Stomach (tissue), 8 donors: ENCODE measurements at regions not wholly inside any gene's neighbourhood (a gene's known extent, or its start where the extent isn't known, plus 50 kb on each side); places are given as distances from the start of the nearest gene placed in this dataset.
"Not testable (repeated sequence)": the region's sequence is repeated elsewhere in the genome, so short reads cannot be mapped to it uniquely, and the experiment has no call there.

ENCODE experiments used
- DNase-seq, 2 donors: peaks; one replicate each; pipeline versions ENCODE4 v3.0.0 to v3.0.0-alpha.2; 2013 to 2019
- H3K27ac ChIP-seq, 5 donors: fragments of 200-600 bp in 4 of 5; sonication (generic) in 4 of 5; one replicate each; pipeline ENCODE4 v1.5.1; 2013 to 2019; ENCODE audit warnings: mild to moderate bottlenecking in 1 of 5, moderate library complexity in 1 of 5
- H3K27me3 ChIP-seq, 3 donors: fragments of 200-600 bp; sonication (generic); one replicate each; pipeline ENCODE4 v1.5.1; 2017 to 2019; ENCODE audit warnings: mixed run types in 1 of 3
- H3K36me3 ChIP-seq, 4 donors: fragments of 200-600 bp; sonication (generic); 1 replicate in 3 of 4; 2 replicates in 1 of 4; pipeline ENCODE4 v1.5.1; 2016 to 2019
- H3K4me1 ChIP-seq, 4 donors: fragments of 200-600 bp; sonication (generic); one replicate each; pipeline ENCODE4 v1.5.1; 2016 to 2019
- H3K4me3 ChIP-seq, 4 donors: fragments of 200-600 bp; sonication (generic) in 3 of 4; one replicate each; pipeline ENCODE4 v1.5.1; 2016 to 2019; ENCODE audit warnings: mild to moderate bottlenecking in 1 of 4
- H3K9me3 ChIP-seq, 4 donors: fragments of 200-600 bp; sonication (generic); one replicate each; pipeline ENCODE4 v1.5.1; 2016 to 2019
- EP300 ChIP-seq: sonication (generic); formaldehyde crosslinking; IDR thresholded peaks from one replicate; pipeline ENCODE4 v1.6.1; 2017; ENCODE audit warnings: antibody characterized with exemption
- POLR2A ChIP-seq, 4 donors: fragments of 450-650 bp; IDR thresholded peaks; one replicate each; pipeline ENCODE4 v1.6.1; 2016; ENCODE audit warnings: antibody characterized with exemption in 4 of 4, control low read depth in 2 of 4, mild to moderate bottlenecking in 1 of 4, moderate library complexity in 1 of 4
- POLR2AphosphoS5 ChIP-seq, 3 donors: sonication (generic); formaldehyde crosslinking; IDR thresholded peaks; one replicate each; pipeline ENCODE4 v1.6.1; 2016; ENCODE audit warnings: antibody characterized with exemption in 3 of 3
- WGBS, 5 donors: extraction: QIAGEN DNeasy Blood & Tissue Kit in 3 of 5; methylation state at CpG; one replicate each; pipeline versions ENCODE4 v1.1.5 to v1.1.7; 2013 to 2018; 5-methylcytosine and 5-hydroxymethylcytosine counted together
- intact Hi-C: fragments of 100-400 bp; cut with DNase I; formaldehyde crosslinking; loops from one replicate; pipeline ENCODE4 v1.15.1; 2023; ENCODE audit warnings: low total_unique reads
- TF ChIP-seq, protein P1 (sequence below), 7 experiments: fragments of 450-650 bp in 4 of 7; fragments of 200-600 bp in 3 of 7; sonication (generic) in 3 of 7; IDR thresholded peaks; one replicate each; pipeline ENCODE4 v1.5.1; 2016 to 2019; ENCODE audit warnings: antibody characterized with exemption in 7 of 7, control low read depth in 2 of 7, mild to moderate bottlenecking in 1 of 7
- donor health status: healthy with polysubstance abuse.
- donor health status: Bipolar disorder and iron deficiency.
- donor health status: healthy.

DNA sequence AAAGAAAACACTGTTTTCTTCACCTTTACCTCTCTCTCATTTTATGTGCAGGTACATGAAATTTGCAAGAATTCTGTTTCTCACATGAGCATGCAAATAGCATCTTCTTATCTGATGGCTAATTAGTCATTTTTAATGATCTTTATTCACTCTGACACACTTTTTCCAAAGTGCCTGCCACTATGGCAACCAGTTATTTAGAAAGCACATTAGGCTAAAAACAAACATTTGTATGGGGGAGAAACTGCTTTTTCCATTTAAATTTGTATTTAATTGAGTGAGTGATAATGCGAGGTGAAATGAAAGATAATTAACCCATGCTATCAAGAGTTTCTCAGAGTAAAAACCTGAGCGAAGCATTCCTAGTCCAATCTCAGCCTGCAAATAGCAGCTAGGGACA is 365.0 kb downstream of the MAT2B start:
- Histone ChIP-seq H3K9me3 (no peaks in the 10 kb centered on the region), H3K36me3 (no peaks in the 10 kb centered on the region), H3K4me1 (no peaks in the 10 kb centered on the region), H3K27me3 (no peaks in the 10 kb centered on the region), H3K4me3 (no peak overlapping the region), H3K27ac (no peak overlapping the region)
- intact Hi-C loops, result no loop called here
- DNase-seq, result peak in 1 of 2 donors; percentile 23
- 30 to 54% (median 32%) methylated on average over 2 of the region's 2 CpGs for WGBS, 5 donors
- TF ChIP-seq POLR2A (IDR thresholded peaks at IDR 0.05) (no peak), POLR2AphosphoS5 (IDR thresholded peaks at IDR 0.05) (no peak), EP300 (no peak)
- TF ChIP-seq, protein P1, sequence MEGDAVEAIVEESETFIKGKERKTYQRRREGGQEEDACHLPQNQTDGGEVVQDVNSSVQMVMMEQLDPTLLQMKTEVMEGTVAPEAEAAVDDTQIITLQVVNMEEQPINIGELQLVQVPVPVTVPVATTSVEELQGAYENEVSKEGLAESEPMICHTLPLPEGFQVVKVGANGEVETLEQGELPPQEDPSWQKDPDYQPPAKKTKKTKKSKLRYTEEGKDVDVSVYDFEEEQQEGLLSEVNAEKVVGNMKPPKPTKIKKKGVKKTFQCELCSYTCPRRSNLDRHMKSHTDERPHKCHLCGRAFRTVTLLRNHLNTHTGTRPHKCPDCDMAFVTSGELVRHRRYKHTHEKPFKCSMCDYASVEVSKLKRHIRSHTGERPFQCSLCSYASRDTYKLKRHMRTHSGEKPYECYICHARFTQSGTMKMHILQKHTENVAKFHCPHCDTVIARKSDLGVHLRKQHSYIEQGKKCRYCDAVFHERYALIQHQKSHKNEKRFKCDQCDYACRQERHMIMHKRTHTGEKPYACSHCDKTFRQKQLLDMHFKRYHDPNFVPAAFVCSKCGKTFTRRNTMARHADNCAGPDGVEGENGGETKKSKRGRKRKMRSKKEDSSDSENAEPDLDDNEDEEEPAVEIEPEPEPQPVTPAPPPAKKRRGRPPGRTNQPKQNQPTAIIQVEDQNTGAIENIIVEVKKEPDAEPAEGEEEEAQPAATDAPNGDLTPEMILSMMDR (IDR thresholded peaks at IDR 0.05), result no peak

DNA sequence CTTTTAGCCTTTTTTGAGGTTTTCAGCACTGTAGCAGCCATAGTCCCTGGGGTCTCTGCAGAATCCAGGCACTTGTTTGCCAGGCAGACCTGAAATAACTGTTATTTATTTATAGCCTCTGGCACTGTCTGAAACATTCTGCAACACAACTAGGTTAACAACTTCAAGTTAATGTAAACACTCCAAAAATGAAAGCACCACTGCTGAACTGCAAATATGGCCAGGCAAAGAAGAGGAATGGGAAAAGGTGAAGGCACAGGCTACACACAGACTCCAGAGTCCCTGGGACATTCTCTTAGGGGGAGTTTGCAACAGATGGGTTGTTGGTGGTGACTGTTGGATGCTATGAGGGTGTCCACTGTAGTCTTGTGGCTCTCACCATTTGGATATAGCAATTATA is 369.0 kb downstream of the MAT2B start:
- TF ChIP-seq, protein P1 (IDR thresholded peaks at IDR 0.05), result no peak
- no peak for TF ChIP-seq POLR2A (IDR thresholded peaks at IDR 0.05)
- no peak for TF ChIP-seq EP300
- no peak for TF ChIP-seq POLR2AphosphoS5 (IDR thresholded peaks at IDR 0.05)
- no peaks in the 10 kb centered on the region for H3K27me3 ChIP-seq
- H3K4me1 ChIP-seq, result no peaks in the 10 kb centered on the region
- no peak overlapping the region for H3K4me3 ChIP-seq
- no peaks in the 10 kb centered on the region for H3K36me3 ChIP-seq
- no peak overlapping the region for H3K27ac ChIP-seq
- intact Hi-C loops, result no loop called here
- no peaks in the 10 kb centered on the region for H3K9me3 ChIP-seq
- no peak for DNase-seq

DNA sequence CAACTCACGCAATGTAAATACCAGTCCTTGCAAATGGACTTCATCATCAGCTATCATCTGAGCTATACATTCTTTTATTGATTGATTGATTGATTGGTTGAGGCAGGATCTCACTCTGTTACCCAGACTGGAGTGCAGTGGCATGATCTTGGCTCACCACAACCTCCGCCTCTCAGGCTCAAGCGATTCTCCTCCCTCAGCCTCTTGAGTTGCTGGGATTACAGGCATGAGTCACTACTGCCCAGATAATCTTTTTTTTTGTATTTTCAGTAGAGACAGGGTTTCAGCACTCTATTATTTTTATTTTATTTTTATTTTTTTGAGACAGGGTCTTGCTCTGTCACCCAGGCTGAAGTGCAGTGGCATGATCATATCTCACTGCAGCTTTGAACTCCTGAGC is 369.5 kb downstream of the MAT2B start:
- H3K27me3 ChIP-seq, H3K4me3 ChIP-seq, DNase-seq, intact Hi-C loops, H3K36me3 ChIP-seq, H3K9me3 ChIP-seq, H3K4me1 ChIP-seq, H3K27ac ChIP-seq: not testable (repeated sequence)
- WGBS, 5 donors, result 89 to 93% (median 91%) methylated on average over 3 of the region's 3 CpGs

DNA sequence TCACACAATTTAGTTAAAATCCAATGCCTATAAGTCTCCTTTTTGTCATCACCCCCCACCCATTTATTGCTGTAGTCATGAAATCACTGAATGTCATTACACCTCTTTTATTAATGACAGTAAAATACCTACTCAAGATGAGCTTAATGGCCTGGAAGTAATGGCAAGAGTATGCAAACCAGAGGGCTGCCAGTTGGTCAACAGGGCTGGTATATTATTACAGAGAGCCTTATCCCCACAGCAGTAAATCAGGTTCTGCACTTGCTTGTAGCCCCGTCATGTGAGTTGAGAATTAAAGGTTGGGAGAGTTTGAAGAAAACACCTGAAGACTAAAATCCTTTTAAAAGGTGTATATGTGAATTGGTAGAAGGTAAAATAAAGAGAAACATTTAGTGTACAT is 372.4 kb downstream of the MAT2B start:
- Histone ChIP-seq H3K9me3 (no peaks in the 10 kb centered on the region), H3K27ac (no peak overlapping the region), H3K27me3 (no peaks in the 10 kb centered on the region), H3K36me3 (no peaks in the 10 kb centered on the region), H3K4me3 (no peak overlapping the region), H3K4me1 (no peaks in the 10 kb centered on the region)
- TF ChIP-seq, protein P1 (IDR thresholded peaks at IDR 0.05), result no peak
- TF ChIP-seq EP300 (no peak), POLR2A (IDR thresholded peaks at IDR 0.05) (no peak), POLR2AphosphoS5 (IDR thresholded peaks at IDR 0.05) (no peak)
- 70 to 80% (median 75%) methylated on average over 1 of the region's 1 CpG for WGBS, 5 donors
- peak in 1 of 2 donors; percentile 3 for DNase-seq
- intact Hi-C loops, result no loop called here

DNA sequence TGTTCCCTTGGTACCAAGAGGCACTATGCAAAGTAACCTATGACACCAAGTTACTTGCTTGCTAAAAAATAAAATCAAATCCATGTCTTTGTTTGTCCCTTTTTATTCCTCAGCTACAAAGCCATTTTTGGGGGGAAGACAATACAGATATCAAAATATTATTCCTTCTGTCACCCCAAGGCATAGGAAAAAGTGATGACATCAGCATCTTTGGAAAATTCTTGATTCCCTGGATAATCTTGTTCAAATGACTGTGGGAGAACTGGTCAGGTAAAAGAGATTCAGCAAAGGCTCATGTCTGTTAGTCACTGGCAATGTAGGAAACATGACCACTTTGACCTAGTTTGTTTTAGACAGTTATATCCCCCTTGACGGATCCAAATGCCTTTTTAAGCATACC is 373.1 kb downstream of the MAT2B start:
- Histone ChIP-seq H3K4me1 (no peaks in the 10 kb centered on the region), H3K9me3 (no peaks in the 10 kb centered on the region), H3K36me3 (no peaks in the 10 kb centered on the region), H3K27ac (no peak overlapping the region), H3K4me3 (no peak overlapping the region), H3K27me3 (no peaks in the 10 kb centered on the region)
- intact Hi-C loops, result no loop called here
- WGBS, 5 donors, result 68 to 93% (median 77%) methylated on average over 1 of the region's 1 CpG
- DNase-seq, result no peak
- TF ChIP-seq POLR2A (IDR thresholded peaks at IDR 0.05), result no peak
- TF ChIP-seq POLR2AphosphoS5 (IDR thresholded peaks at IDR 0.05), result no peak
- no peak for TF ChIP-seq EP300
- TF ChIP-seq, protein P1 (IDR thresholded peaks at IDR 0.05), result no peak
